A549 (cell line): ENCODE measurements at regions not wholly inside any gene's neighbourhood (a gene's known extent, or its start where the extent isn't known, plus 50 kb on each side); places are given as distances from the start of the nearest gene placed in this dataset.

Source experiments
- ATAC-seq, 2 experiments: fragments of 200-7000 bp in 1 of 2; fragments of >200 bp in 1 of 2; cut with Nextera tagmentation in 1 of 2; cut with Tn5 transposase in 1 of 2; 3 replicates each; pipeline versions ENCODE4 v1.8.0 to v1.9.1; 2018 to 2020; ENCODE audit warnings: mild to moderate bottlenecking in 1 of 2, moderate library complexity in 1 of 2
- CTCF ChIA-PET: fragments of 300-600 bp; sonication (Branson Sonifier 250); formaldehyde crosslinking; extraction: SDS; loops from one replicate; lab custom pipeline; 2021; ENCODE audit warnings: antibody characterized with exemption, inconsistent platforms; lab: Yijun Ruan, JAX
- POLR2A ChIA-PET: fragments of 350-600 bp; formaldehyde crosslinking; extraction: SDS; loops from one replicate; lab custom pipeline; 2021; ENCODE audit warnings: antibody characterized with exemption, inconsistent platforms; lab: Yijun Ruan, JAX
- DNase-seq, 2 experiments: peaks; one replicate each; pipeline versions ENCODE4 v3.0.0 to v3.0.0-alpha.2; 2011 to 2016; ENCODE audit warnings: low read depth in 1 of 2, low spot score in 1 of 2
- FAIRE-seq: peaks from 2 replicates; lab custom pipeline; 2011; peaks lifted over from hg19 to GRCh38; lab: Jason Lieb, UNC
- H3K27ac ChIP-seq, 2 experiments: fragments of >200 bp; sonication (Bioruptor Twin); formaldehyde crosslinking; 3 replicates each; pipeline ENCODE4 v1.5.1; 2016 to 2017
- H3K4me1 ChIP-seq: fragments of >200 bp; sonication (Bioruptor Twin); formaldehyde crosslinking; 3 replicates; pipeline ENCODE4 v1.6.1; 2016
- H3K4me2 ChIP-seq: fragments of >200 bp; sonication (Bioruptor Twin); formaldehyde crosslinking; 3 replicates; pipeline ENCODE4 v1.6.1; 2016
- H3K4me3 ChIP-seq: fragments of >200 bp; sonication (Bioruptor Twin); formaldehyde crosslinking; 3 replicates; pipeline ENCODE4 v1.5.1; 2016
- H3K9me3 ChIP-seq: fragments of >200 bp; sonication (Bioruptor Twin); formaldehyde crosslinking; 3 replicates; pipeline ENCODE4 v1.6.1; 2016
- ATOH8 ChIP-seq: fragments of 250-450 bp; sonication (Bioruptor Pico); IDR thresholded peaks from 2 replicates; pipeline ENCODE4 v1.5.0; 2020; ENCODE audit warnings: low read depth, mild to moderate bottlenecking, moderate library complexity
- BCL3 ChIP-seq: fragments of >200 bp; sonication (Bioruptor Twin); formaldehyde crosslinking; IDR thresholded peaks from 3 replicates; pipeline ENCODE4 v1.6.1; 2016
- CBX8 ChIP-seq: fragments of 200-600 bp; sonication (generic); IDR thresholded peaks from 2 replicates; pipeline ENCODE4 v1.6.1; 2016
- CTCF ChIP-seq: fragments of >200 bp; sonication (Bioruptor Twin); formaldehyde crosslinking; IDR thresholded peaks from 3 replicates; pipeline ENCODE4 v1.5.1; 2016
- EHMT2 ChIP-seq: fragments of 200-600 bp; sonication (generic); IDR thresholded peaks from 2 replicates; pipeline ENCODE4 v1.6.1; 2016; ENCODE audit warnings: antibody characterized with exemption, low read depth, mild to moderate bottlenecking, moderate library complexity
- EP300 ChIP-seq, 2 experiments: fragments of >200 bp; sonication (Bioruptor Twin); formaldehyde crosslinking; IDR thresholded peaks; 2 replicates in 1 of 2; 3 replicates in 1 of 2; pipeline ENCODE4 v1.6.1; 2016 to 2017
- ESRRA ChIP-seq: fragments of 150-350 bp; IDR thresholded peaks from 2 replicates; pipeline ENCODE4 v1.6.1; 2014; ENCODE audit warnings: mild to moderate bottlenecking, low read length, borderline replicate concordance
- FOSB ChIP-seq: fragments of 250-450 bp; sonication (Bioruptor Pico); IDR thresholded peaks from 2 replicates; pipeline ENCODE4 v1.5.0; 2020; ENCODE audit warnings: mild to moderate bottlenecking, moderate library complexity
- HMGXB4 ChIP-seq: fragments of 250-450 bp; sonication (Bioruptor Pico); IDR thresholded peaks from 2 replicates; pipeline ENCODE4 v1.5.0; 2021; ENCODE audit warnings: mild to moderate bottlenecking, moderate library complexity, borderline replicate concordance
- HOXB13 ChIP-seq: fragments of 250-450 bp; sonication (Bioruptor Pico); IDR thresholded peaks from 2 replicates; pipeline ENCODE4 v1.5.0; 2020; ENCODE audit warnings: low read depth, mild to moderate bottlenecking, moderate library complexity
- JUN ChIP-seq, 2 experiments: fragments of >200 bp; sonication (Bioruptor Twin); formaldehyde crosslinking; IDR thresholded peaks; 2 replicates in 1 of 2; 3 replicates in 1 of 2; pipeline ENCODE4 v1.6.1; 2016 to 2017
- JUNB ChIP-seq: fragments of >200 bp; sonication (Bioruptor Twin); formaldehyde crosslinking; IDR thresholded peaks from 2 replicates; pipeline ENCODE4 v1.6.1; 2016
- MAX ChIP-seq: IDR thresholded peaks from 2 replicates; pipeline ENCODE4 v1.6.1; 2012
- MAZ ChIP-seq: fragments of 150-350 bp; IDR thresholded peaks from 2 replicates; pipeline ENCODE4 v1.6.1; 2014; ENCODE audit warnings: antibody characterized with exemption, low read depth, low read length, borderline replicate concordance
- NFE2L2 ChIP-seq: fragments of 150-350 bp; conservative IDR thresholded peaks from 2 replicates; pipeline ENCODE4 v1.6.1; 2014; ENCODE audit warnings: low read length
- NPAS2 ChIP-seq: fragments of 250-450 bp; sonication (Bioruptor Pico); IDR thresholded peaks from 2 replicates; pipeline ENCODE4 v1.8.0; 2022; ENCODE audit warnings: mild to moderate bottlenecking, moderate library complexity, borderline replicate concordance
- NR3C1 ChIP-seq: fragments of >200 bp; sonication (Bioruptor Twin); formaldehyde crosslinking; IDR thresholded peaks from 3 replicates; pipeline ENCODE4 v1.6.1; 2017
- POLR2A ChIP-seq: IDR thresholded peaks from 2 replicates; pipeline ENCODE4 v1.6.1; 2012; ENCODE audit warnings: mild to moderate bottlenecking, low read length
- POLR2AphosphoS2 ChIP-seq: conservative IDR thresholded peaks from 2 replicates; pipeline ENCODE4 v1.6.1; 2012; ENCODE audit warnings: low read length, improper control_type of control experiment, inconsistent platforms
- REST ChIP-seq: fragments of 200-600 bp; sonication (generic); IDR thresholded peaks from 2 replicates; pipeline ENCODE4 v1.6.1; 2016; ENCODE audit warnings: antibody characterized with exemption, mild to moderate bottlenecking, moderate library complexity
- RFX5 ChIP-seq: fragments of 450-650 bp; IDR thresholded peaks from 2 replicates; pipeline ENCODE4 v1.7.1; 2014; ENCODE audit warnings: antibody characterized with exemption, mild to moderate bottlenecking, moderate library complexity
- SREBF2 ChIP-seq: fragments of 450-650 bp; IDR thresholded peaks from 2 replicates; pipeline ENCODE4 v1.6.1; 2014; ENCODE audit warnings: mild to moderate bottlenecking, moderate library complexity
- USF2 ChIP-seq: fragments of 450-650 bp; IDR thresholded peaks from 2 replicates; pipeline ENCODE4 v1.6.1; 2014; ENCODE audit warnings: antibody characterized with exemption
- ZC3H11A ChIP-seq: fragments of 450-650 bp; IDR thresholded peaks from 2 replicates; pipeline ENCODE4 v1.6.1; 2014; ENCODE audit warnings: antibody characterized with exemption, mild to moderate bottlenecking
- ZFP36 ChIP-seq: fragments of 450-650 bp; IDR thresholded peaks from 2 replicates; pipeline ENCODE4 v1.6.1; 2014; ENCODE audit warnings: borderline replicate concordance; ENCODE audit not compliant: partially characterized antibody
- WGBS: methylation state at CpG from one replicate; pipeline ENCODE4 v1.1.6; 2017; ENCODE audit errors: missing lambda C conversion rate; 5-methylcytosine and 5-hydroxymethylcytosine counted together

- WGBS = 63% methylated on average over 12 of the region's 12 CpGs
- H3K27ac ChIP-seq = no peak overlapping the region
- no peak for FAIRE-seq
- TF ChIP-seq ZC3H11A (no peak), ATOH8 (CRISPR knock-in tag) (no peak), HOXB13 (no peak), JUN (IDR thresholded peaks at IDR 0.05) (no peak), HMGXB4 (CRISPR knock-in tag) (no peak), NFE2L2 (no peak), ESRRA (no peak), USF2 (no peak), MAZ (no peak), BCL3 (no peak), REST (no peak), RFX5 (no peak), NR3C1 (no peak), POLR2A (no peak), ZFP36 (no peak), SREBF2 (no peak)
- TF ChIP-seq, all 56 proteins: peak for 0
- ATAC-seq = no peak; a peak in 1 of 6 replicates
- H3K4me1 ChIP-seq = peaks cover 17% of the 10 kb centered on the region; the same call in 2 of the 3 replicates
- no peak for DNase-seq
- no peak overlapping the region for H3K4me3 ChIP-seq
- no peaks in the 10 kb centered on the region for H3K9me3 ChIP-seq
- POLR2A ChIA-PET = no interaction called here
- CTCF ChIA-PET = interaction anchor here (0.7 to 1.1 kb wide), 2 partner anchors 12 to 51 kb away, joined by 3 read pairs; no protein-coding TSS in a partner anchor
- no peak overlapping the region for H3K4me2 ChIP-seq
Measured at GRCh38 chr9:134222018-134222573, 57.7 kb upstream of the RNU6ATAC start.

- Histone ChIP-seq H3K27ac (no peak overlapping the region), H3K4me1 (peaks cover 18% of the 10 kb centered on the region; the same call in 2 of the 3 replicates), H3K4me3 (no peak overlapping the region), H3K4me2 (no peak overlapping the region), H3K9me3 (no peaks in the 10 kb centered on the region)
- POLR2A ChIA-PET = no interaction called here
- ATAC-seq = no peak
- DNase-seq = no peak
- CTCF ChIA-PET = interaction anchor here (1.8 kb wide), 1 partner anchor 53 kb away, joined by 4 read pairs; no protein-coding TSS in a partner anchor
- WGBS = 80% methylated on average over 11 of the region's 11 CpGs
- FAIRE-seq = no peak
- TF ChIP-seq EP300 (IDR thresholded peaks at IDR 0.05) = no peak
- TF ChIP-seq JUNB = no peak
- no peak for TF ChIP-seq NPAS2 (CRISPR knock-in tag)
- TF ChIP-seq RFX5 = no peak
- TF ChIP-seq MAZ = no peak
- no peak for TF ChIP-seq CTCF
- no peak for TF ChIP-seq HOXB13
- TF ChIP-seq POLR2AphosphoS2 = no peak
- TF ChIP-seq USF2 = no peak
- TF ChIP-seq FOSB = no peak
- TF ChIP-seq MAX = no peak
- TF ChIP-seq CBX8 = no peak
- no peak for TF ChIP-seq EHMT2
Measured at GRCh38 chr9:134223091-134223490, 58.7 kb upstream of the RNU6ATAC start.
